AG09309 (cell line): ENCODE measurements at regions not wholly inside any gene's neighbourhood (a gene's known extent, or its start where the extent isn't known, plus 50 kb on each side); places are given as distances from the start of the nearest gene placed in this dataset.

Experiments used
- DNase-seq: peaks from one replicate; pipeline ENCODE4 v3.0.0-alpha.2; 2010; ENCODE audit warnings: low read depth
- H3K4me3 ChIP-seq: 2 replicates; pipeline ENCODE4 v1.5.1; 2011; ENCODE audit warnings: mild to moderate bottlenecking, low read depth, low read length, moderate library complexity; ENCODE audit not compliant: control insufficient read depth
- TF ChIP-seq, protein P1 (sequence below): IDR thresholded peaks from 2 replicates; pipeline ENCODE4 v1.5.1; 2011; ENCODE audit warnings: mild to moderate bottlenecking, low read depth, low read length, inconsistent platforms; ENCODE audit not compliant: insufficient read depth, control insufficient read depth; ENCODE audit errors: missing control alignments

DNA sequence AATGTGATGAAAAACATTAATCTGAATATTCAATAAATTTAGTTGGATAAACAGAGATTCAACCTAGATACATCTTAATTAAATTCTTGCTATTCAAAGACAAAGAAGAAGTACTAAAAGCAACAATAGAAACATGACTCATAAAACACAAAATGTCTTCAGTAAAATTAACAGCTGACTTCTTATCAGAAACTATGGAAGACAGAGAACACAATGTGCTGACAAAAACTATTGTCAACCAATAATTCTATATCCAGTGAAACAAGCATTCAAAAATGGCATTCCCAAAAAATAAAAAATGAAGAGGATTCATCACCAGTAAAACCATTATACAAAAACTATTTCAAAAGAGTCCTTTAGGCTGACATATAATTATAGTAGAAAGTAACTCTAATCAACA lies 400.5 kb upstream of the SORCS1 start:
- DNase-seq = no peak
- no peak overlapping the region for H3K4me3 ChIP-seq
- TF ChIP-seq, protein P1, sequence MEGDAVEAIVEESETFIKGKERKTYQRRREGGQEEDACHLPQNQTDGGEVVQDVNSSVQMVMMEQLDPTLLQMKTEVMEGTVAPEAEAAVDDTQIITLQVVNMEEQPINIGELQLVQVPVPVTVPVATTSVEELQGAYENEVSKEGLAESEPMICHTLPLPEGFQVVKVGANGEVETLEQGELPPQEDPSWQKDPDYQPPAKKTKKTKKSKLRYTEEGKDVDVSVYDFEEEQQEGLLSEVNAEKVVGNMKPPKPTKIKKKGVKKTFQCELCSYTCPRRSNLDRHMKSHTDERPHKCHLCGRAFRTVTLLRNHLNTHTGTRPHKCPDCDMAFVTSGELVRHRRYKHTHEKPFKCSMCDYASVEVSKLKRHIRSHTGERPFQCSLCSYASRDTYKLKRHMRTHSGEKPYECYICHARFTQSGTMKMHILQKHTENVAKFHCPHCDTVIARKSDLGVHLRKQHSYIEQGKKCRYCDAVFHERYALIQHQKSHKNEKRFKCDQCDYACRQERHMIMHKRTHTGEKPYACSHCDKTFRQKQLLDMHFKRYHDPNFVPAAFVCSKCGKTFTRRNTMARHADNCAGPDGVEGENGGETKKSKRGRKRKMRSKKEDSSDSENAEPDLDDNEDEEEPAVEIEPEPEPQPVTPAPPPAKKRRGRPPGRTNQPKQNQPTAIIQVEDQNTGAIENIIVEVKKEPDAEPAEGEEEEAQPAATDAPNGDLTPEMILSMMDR = no peak

DNA sequence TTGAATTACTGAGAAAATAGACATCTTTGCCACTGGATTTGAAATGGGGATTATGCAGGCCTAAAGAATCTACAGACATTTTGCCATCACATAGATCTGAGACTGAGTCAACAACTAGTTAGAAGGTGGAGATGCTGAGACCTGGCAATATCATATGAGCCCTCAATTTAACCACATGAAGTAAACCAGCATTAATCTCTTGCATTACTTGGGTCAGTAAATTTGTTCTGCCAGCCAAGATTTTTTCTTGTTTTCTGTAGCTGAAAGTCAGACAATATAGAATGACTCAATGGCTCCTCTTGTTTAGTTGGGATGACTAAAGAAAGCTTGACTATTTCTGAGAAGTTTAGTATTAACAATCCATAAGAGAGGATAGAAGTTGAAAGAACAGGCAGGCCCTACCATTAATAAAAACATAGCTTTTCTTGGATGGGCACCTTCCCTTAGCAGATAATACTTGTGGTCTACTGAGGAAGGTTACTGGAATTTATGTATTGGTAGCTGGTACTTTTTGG lies 396.7 kb upstream of the SORCS1 start:
- H3K4me3 ChIP-seq = no peak overlapping the region
- TF ChIP-seq, protein P1 = no peak
- DNase-seq = no peak

DNA sequence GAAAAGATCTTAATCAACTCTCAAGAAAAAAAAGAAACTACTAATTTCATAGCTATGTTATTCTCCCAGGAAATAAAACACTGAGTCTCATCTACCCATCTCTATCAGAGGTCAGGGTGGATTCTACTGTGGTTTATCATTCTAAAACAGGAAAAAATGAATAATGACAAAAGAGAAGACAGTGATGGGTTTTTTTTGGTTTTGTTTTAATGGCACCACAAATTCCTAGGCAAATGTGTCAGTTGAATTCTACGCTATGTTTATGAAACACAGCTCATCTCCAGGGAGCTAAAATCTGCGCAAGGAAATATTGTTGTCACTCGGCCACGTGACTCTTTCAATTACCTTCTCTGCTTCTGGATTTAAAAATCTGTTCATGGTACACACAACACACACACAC lies 393.4 kb upstream of the SORCS1 start:
- TF ChIP-seq, protein P1 = no peak
- DNase-seq = no peak
- H3K4me3 ChIP-seq = no peak overlapping the region

DNA sequence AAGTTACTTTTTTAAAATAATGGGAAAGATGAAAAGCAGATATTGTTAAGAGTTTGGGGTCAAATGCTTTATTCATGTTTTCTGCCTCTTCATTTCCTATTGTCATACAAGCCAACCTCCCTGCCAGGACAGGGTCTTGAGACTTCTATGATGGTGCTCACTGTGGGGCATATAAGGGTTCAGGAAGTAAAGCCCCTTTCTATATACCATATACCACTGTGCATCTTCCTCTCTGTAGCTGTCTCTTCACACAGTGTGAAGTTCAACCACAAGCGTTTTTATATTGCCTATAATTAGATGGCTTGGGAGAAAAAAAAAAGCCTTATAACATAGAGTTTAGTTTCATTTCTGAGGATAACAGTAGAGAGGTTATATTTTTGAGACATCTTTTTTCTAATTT lies 389.8 kb upstream of the SORCS1 start:
- no peak for DNase-seq
- TF ChIP-seq, protein P1 = no peak

DNA sequence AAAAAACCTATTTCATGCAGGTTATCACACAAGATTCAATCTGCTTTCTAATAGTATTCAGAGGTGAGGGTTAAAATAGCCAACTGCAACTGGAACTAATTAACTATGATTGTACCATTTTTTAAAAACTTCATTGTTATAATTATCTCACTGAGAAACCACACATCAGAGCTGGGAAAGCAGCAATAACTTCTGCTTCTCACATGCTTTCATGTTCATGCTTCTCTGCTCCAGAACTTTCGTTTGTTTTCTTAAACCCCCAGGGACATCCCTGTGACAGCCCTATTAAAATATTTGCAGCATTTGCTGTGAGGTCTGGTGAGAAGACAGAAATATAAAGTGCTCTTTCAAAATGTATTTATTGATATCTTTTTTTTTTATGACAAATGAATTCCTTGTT lies 389.0 kb upstream of the SORCS1 start:
- TF ChIP-seq, protein P1 = no peak
- no peak overlapping the region for H3K4me3 ChIP-seq
- DNase-seq = no peak

More for the DNA sequence above, 389.8 kb upstream of the SORCS1 start:
- H3K4me3 ChIP-seq = no peak overlapping the region

DNA sequence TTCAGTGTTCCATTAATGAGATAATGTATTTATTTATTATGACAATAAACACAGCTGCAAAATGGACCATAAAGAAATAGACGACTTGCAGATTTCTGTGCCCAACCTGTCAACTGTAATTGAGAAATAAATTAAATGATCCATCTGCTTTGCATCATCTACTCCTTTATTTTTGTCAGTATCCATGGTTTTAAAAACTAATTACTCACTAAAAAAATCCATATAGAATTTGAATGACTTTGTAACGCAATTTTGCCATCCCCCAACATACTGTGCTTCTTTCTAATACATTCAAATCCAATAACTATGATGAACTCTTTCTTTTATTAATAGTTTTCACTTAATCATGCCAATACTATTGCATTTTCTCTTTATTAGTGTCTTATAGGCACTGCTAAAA lies 388.5 kb upstream of the SORCS1 start:
- TF ChIP-seq, protein P1 = no peak
- DNase-seq = no peak
- H3K4me3 ChIP-seq = no peak overlapping the region

DNA sequence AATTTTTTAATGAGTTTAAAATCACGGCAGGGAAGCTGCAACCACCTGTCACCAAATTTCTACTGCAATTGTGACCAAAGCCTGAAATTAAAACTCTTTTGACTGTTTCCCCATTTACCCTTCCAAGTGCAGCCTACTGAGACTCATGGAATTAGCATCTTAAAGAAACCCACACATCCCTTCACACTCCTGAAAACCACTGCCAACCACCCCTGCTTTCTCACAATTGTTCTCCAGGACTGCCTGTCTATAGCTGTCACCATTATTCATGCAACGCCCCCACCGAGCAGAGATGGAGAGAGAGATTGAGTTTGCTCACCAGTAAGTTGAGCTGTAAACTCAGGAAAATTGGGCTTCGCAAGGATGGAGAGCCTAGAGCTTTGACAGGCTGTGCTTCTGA lies 383.8 kb upstream of the SORCS1 start:
- DNase-seq = no peak
- H3K4me3 ChIP-seq = no peak overlapping the region
- TF ChIP-seq, protein P1 = no peak
